GM21619 (cell line): ENCODE measurements at regions not wholly inside any gene's neighbourhood (a gene's known extent, or its start where the extent isn't known, plus 50 kb on each side); places are given as distances from the start of the nearest gene placed in this dataset.
A peak's percentile ranks its signal among the peaks of the same experiment; 100 is the strongest.

Experiments
- ATAC-seq: cut with Tn5 transposase; IDR thresholded peaks from one replicate; pipeline ENCODE4 v1.9.1; 2021; ENCODE audit not compliant: unreplicated experiment

DNA sequence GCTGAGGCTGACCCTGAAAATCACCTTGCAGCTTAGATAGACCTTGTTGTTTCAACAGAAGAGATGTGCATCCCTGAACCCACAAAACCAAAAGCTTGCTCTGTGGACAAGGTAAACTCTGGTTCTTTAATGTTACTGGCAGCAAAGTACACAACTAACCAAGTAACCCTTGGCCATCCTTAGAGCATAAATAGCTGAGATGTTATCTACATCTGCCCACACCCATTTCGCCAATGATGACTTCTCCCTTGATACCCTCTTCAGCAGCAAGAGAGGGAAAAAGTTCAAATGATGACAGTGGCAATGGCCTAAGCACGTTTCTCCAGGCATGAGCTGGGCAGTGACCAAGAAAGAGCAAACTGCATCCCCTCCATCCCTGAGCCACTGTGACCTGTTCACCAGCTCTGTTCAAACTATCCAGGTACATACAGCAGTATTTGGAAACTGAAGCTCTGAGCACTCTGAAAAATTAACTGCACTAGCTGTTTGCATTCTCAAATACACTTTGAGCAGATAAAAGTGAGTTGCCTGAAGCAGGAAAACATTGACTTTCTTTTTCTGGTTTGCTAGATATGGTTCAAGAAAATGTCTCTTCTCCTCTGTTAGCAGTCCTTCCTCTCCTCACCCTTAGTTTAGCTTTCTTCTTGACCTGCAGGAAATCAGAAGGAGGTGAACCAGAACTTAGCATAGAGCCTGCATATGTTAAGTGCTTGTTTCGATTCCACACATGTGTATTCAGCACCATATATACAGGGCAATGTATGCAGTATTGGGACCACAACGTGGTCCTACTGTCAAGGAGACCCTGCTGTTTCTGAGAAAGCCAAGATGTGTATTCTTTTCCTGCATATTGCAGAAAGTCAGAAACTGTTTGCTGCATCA is 231.7 kb downstream of the FOXO1 start:
- no peak for ATAC-seq

- ATAC-seq: no peak
These were observed 228.3 kb downstream of the FOXO1 start for GRCh38 chr13:40438022-40438680.

DNA sequence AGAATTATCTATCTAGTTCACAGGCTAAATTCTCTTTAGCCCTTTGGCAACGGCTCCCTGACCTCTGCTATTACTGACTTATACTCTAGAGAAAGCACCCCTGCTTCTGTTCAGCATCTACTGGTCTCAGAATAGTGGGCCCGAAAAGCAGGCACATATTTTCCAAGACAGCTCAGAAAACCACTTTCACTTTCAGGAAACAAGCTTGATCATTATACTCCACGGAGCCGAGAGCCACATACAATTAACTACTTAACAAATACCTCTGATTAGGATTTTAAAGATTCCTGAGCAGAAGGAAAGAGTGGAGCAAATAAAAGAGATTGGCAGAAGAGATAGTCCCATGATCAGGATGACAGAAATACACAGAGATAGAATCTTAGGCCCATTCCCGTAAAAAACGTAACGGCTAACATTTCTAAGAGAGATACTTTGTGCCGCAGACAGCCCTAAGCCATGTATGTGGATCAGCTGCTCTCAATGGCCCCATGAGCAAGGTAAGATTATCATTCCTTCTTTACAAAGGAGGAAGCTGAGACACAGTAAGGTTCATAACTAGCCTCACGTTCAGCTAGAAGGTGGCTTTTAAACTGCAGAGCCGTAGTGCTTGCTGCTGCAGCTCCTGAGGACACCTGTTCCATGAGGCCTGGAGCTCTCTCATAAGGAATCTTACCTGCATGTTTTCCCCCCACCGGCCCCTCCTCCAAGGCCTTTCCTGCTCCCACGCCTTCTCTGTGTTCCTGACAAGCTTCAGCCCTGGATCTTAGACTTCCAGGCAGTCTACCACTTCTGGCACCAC is 227.2 kb downstream of the FOXO1 start:
- no peak for ATAC-seq

DNA sequence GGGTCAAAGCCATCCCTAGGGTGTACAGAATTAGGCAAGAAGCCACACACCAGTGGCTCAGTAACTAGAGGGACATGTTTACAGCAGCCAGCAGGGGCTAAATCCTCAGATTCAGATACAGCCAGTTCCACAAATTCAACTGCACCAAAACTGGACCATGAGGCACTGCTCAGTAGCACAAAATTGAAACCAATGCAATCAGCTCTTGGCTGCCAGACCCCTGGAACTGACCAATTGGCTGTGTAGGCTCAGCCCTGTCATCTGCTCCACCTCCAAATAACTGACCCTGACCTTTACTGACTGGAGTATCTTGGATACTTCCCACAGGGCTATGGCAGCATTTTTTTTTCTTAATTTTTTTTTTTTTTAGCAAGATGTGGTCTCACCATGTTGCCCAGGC is 226.5 kb downstream of the FOXO1 start:
- no peak for ATAC-seq

GRCh38 chr13:40440990-40441820 is 225.2 kb downstream of the FOXO1 start:
- ATAC-seq: no peak

DNA sequence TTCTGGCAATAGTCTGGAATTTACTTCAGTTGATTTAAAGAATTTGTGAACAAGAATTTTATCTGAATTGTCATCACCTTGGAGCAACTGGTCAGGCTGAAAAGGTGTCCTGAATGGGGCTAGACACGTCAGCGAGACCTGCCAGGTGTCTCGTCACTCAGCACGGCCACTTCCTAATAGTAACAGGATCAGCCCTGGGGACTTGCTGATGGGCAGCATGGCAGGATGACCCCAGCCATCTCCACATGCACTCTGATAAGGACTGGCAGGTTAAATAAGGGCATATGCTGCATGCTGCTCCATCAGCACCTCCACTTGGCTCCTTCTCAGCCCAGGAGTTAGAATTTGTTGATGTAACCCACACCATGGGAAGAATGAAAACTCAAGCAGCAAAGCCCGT is 224.2 kb downstream of the FOXO1 start:
- ATAC-seq: no peak

GRCh38 chr13:40442826-40443225 is 223.6 kb downstream of the FOXO1 start:
- no peak for ATAC-seq

DNA sequence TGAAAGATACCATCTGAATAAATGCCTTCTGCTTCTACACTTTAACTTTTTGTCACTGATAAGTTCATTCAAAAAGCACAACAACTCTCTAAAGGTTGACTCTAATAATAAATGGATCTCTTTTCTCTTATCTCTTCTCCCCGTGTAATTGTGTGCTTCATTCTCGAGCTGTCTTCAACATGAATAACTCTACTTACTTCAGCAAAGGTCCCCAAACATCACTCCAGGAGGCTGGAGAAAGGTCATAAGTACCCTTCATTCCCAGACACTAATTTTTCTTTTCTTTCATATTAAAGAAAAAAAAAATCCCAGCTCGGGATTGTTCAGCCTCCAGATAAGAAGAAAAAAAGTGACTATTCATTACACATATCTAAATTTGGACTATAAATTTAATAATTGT is 222.2 kb downstream of the FOXO1 start:
- no peak for ATAC-seq

- peak; percentile 96 for ATAC-seq
These were observed 220.9 kb downstream of the FOXO1 start for GRCh38 chr13:40445557-40445990.

- no peak for ATAC-seq
These were observed 220.1 kb downstream of the FOXO1 start for GRCh38 chr13:40446365-40446764.

DNA sequence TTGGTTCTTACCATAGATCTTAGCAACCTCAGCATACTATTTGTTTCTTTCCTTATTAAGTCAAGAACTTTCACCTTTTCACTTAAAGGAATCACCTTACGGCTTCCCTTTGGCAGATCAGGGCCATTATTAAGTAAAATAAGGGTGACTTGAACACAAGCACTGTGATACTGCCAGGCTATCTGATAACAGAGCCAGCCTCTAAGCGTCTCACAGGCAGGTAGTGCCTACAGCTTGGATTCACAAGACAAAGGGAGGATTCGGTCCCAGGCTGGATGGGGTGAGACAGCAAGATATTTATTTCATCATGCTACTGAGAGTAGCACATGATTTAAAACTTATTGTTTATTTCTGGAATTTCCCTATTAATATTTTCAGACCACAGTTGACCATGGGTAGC is 218.6 kb downstream of the FOXO1 start:
- no peak for ATAC-seq

DNA sequence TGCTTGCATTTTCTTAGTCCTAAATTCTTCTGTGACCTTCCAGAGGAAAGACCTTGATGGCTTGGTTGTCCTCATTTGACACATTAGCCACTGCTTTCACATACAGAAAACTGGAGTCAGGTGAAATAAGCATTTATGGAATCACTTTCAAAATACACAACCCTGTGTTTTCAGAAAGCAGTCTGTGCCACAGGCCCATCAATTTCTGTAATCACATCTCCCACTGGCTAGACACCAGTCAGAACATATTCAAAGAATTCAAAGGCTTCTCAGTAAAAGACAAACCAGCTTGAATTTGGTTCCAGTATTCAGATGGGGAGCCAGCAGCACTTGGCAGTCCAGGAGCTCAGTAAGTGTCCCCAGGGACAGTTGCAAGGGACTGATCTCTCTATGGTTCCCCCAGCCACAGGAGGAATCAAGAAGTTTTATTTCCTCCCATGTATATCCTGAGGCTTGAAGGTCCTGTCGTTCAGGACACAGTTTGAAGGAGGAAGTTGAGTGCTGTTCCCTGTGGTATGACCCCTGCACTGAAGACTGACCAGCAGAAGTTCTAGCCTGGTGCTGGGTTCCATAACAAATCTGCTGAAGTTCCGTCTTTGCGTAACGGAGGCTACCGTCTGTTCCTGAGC is 214.3 kb downstream of the FOXO1 start:
- ATAC-seq: no peak

- no peak for ATAC-seq
These were observed 213.6 kb downstream of the FOXO1 start for GRCh38 chr13:40452741-40453334.

DNA sequence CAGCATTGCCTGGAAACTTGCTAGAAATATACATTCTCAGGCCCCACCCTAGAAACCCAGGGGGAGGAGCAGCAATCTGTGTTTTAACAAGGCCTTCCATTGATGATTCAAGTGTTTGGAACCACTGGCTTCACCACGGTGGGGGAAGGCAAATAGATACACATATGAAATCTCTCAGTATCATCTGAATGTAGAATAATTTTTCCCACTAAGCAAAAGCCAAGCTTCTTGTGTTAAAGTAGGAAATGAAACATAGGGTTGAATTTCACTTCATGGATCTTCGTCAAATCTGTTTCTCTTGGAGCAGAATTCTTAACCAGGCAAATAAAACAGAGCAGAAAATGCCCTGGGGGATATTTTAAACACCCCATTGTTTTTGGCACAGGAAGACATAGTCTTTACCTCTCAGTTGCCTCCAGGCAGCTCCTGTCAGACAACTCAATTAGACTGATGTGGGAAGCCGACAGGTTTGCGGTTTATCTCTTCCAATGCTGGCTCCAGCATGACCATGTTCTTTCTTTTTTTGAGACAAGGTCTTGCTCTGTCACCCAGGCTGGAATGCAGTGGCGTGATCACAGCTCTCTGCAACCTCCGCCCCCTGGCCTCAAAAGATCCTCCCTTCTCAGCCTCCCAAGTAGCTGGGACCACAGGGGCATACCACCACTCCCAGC is 213.0 kb downstream of the FOXO1 start:
- no peak for ATAC-seq

- ATAC-seq: no peak
These were observed 210.0 kb downstream of the FOXO1 start for GRCh38 chr13:40456397-40456953.

DNA sequence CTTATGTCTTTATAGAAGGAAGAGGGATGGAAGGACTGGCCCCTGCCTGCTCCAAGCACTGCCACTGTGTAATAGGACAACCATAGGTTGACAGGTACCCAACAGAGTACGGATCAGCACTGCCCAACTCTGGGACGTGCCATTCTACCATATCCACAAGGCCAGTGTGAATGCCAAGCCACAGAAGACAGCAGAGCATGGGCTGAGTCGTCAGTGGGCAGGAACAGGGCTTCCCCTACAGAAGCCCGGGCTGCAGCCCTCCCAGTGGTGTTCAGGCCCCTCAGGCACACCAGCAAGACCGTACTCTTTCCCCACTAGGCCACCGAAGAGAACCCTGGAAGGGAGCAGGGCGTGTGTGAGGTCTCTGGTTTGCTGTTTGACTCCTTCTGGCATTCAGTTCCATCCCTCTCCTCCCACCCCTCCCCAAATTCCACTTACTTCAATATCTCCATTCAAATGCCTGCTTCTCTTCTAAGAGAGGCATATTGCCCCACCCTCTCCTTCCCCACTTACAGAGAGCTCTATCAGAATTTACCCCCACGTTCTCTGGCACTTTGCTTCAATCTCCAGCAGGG is 209.4 kb downstream of the FOXO1 start:
- no peak for ATAC-seq

GRCh38 chr13:40457929-40458719 is 208.3 kb downstream of the FOXO1 start:
- ATAC-seq: no peak

GRCh38 chr13:40458720-40458990 is 207.8 kb downstream of the FOXO1 start:
- ATAC-seq: no peak
